Ishikawa (cell line): ENCODE measurements at regions not wholly inside any gene's neighbourhood (a gene's known extent, or its start where the extent isn't known, plus 50 kb on each side); places are given as distances from the start of the nearest gene placed in this dataset.

Experiments
- CREB1 ChIP-seq: IDR thresholded peaks from 2 replicates; pipeline ENCODE4 v1.6.1; 2012; ENCODE audit warnings: low read depth
- EP300 ChIP-seq: IDR thresholded peaks from 2 replicates; pipeline ENCODE4 v1.6.1; 2012; ENCODE audit warnings: borderline replicate concordance
- MAX ChIP-seq: IDR thresholded peaks from 2 replicates; pipeline ENCODE4 v1.6.1; 2012
- NFIC ChIP-seq: IDR thresholded peaks from 2 replicates; pipeline ENCODE4 v1.6.1; 2012
- RAD21 ChIP-seq: IDR thresholded peaks from 2 replicates; pipeline ENCODE4 v1.6.1; 2012; ENCODE audit warnings: low read depth
- REST ChIP-seq: IDR thresholded peaks from 2 replicates; pipeline ENCODE4 v1.6.1; 2012; ENCODE audit warnings: low read depth, mild to moderate bottlenecking
- TCF12 ChIP-seq: IDR thresholded peaks from 2 replicates; pipeline ENCODE4 v1.6.1; 2012; ENCODE audit warnings: low read depth
- TEAD4 ChIP-seq: IDR thresholded peaks from 2 replicates; pipeline ENCODE4 v1.6.1; 2012
- YY1 ChIP-seq: IDR thresholded peaks from 2 replicates; pipeline ENCODE4 v1.6.1; 2012; ENCODE audit warnings: low read depth
- ZBTB7A ChIP-seq: IDR thresholded peaks from 2 replicates; pipeline ENCODE4 v1.6.1; 2012; ENCODE audit warnings: low read depth

- TF ChIP-seq NFIC (no peak), CREB1 (no peak), RAD21 (no peak), TEAD4 (no peak), REST (no peak), MAX (no peak), YY1 (no peak), EP300 (no peak), TCF12 (no peak), ZBTB7A (no peak)
Measured at GRCh38 chrX:7198499-7198898, 50.5 kb upstream of the PUDP start.
